ENCODE measurements at regions not wholly inside any gene's neighbourhood (a gene's known extent, or its start where the extent isn't known, plus 50 kb on each side); places are given as distances from the start of the nearest gene placed in this dataset.

- H3K4me3 Mint-ChIP-seq: no peak overlapping the region
- H3K27me3 Mint-ChIP-seq: no peaks in the 10 kb centered on the region
- H3K9me3 Mint-ChIP-seq (ENCODE audit: low read depth): no peaks in the 10 kb centered on the region
- H3K36me3 Mint-ChIP-seq: no peaks in the 10 kb centered on the region
- peaks cover 5% of the 10 kb centered on the region for H3K4me1 Mint-ChIP-seq (ENCODE audit: low read depth)
- H3K27ac Mint-ChIP-seq: no peak overlapping the region
These were observed 160.7 kb downstream of the NDUFA10 start for GRCh38 chr2:239864247-239865058.

- H3K27me3 Mint-ChIP-seq: peaks cover 7% of the 10 kb centered on the region
- no peak overlapping the region for H3K27ac Mint-ChIP-seq
- H3K4me1 Mint-ChIP-seq (ENCODE audit: low read depth): peaks cover 5% of the 10 kb centered on the region
- H3K4me3 Mint-ChIP-seq: no peak overlapping the region
- no peaks in the 10 kb centered on the region for H3K36me3 Mint-ChIP-seq
- H3K9me3 Mint-ChIP-seq (ENCODE audit: low read depth): no peaks in the 10 kb centered on the region
These were observed 162.5 kb downstream of the NDUFA10 start for GRCh38 chr2:239862613-239863012.

- Mint-ChIP-seq H3K4me1 (ENCODE audit: low read depth) (peaks cover 5% of the 10 kb centered on the region), H3K36me3 (no peaks in the 10 kb centered on the region), H3K4me3 (no peak overlapping the region), H3K27me3 (peaks cover 16% of the 10 kb centered on the region), H3K9me3 (ENCODE audit: low read depth) (no peaks in the 10 kb centered on the region), H3K27ac (no peak overlapping the region)
These were observed 167.0 kb downstream of the NDUFA10 start for GRCh38 chr2:239858179-239858578.

- Mint-ChIP-seq H3K4me3 (no peak overlapping the region), H3K4me1 (ENCODE audit: low read depth) (peaks cover 5% of the 10 kb centered on the region), H3K9me3 (ENCODE audit: low read depth) (no peaks in the 10 kb centered on the region), H3K27me3 (peaks cover 16% of the 10 kb centered on the region), H3K36me3 (peaks cover under 1% of the 10 kb centered on the region), H3K27ac (no peak overlapping the region)
These were observed 167.6 kb downstream of the NDUFA10 start for GRCh38 chr2:239857591-239857990.

- Mint-ChIP-seq H3K27me3 (peaks cover 16% of the 10 kb centered on the region), H3K4me3 (no peak overlapping the region), H3K36me3 (peaks cover 3% of the 10 kb centered on the region), H3K9me3 (ENCODE audit: low read depth) (no peaks in the 10 kb centered on the region), H3K4me1 (ENCODE audit: low read depth) (peaks cover 3% of the 10 kb centered on the region), H3K27ac (no peak overlapping the region)
These were observed 168.4 kb downstream of the NDUFA10 start for GRCh38 chr2:239856620-239857285.

- Mint-ChIP-seq H3K36me3 (peaks cover 7% of the 10 kb centered on the region), H3K9me3 (ENCODE audit: low read depth) (peaks cover 6% of the 10 kb centered on the region), H3K27ac (no peak overlapping the region), H3K4me1 (ENCODE audit: low read depth) (no peaks in the 10 kb centered on the region), H3K27me3 (peaks cover 19% of the 10 kb centered on the region), H3K4me3 (no peak overlapping the region)
These were observed 169.1 kb downstream of the NDUFA10 start for GRCh38 chr2:239855863-239856587.

- Mint-ChIP-seq H3K4me1 (ENCODE audit: low read depth) (no peaks in the 10 kb centered on the region), H3K9me3 (ENCODE audit: low read depth) (peaks cover 12% of the 10 kb centered on the region), H3K27me3 (peaks cover 19% of the 10 kb centered on the region), H3K4me3 (no peak overlapping the region), H3K36me3 (peaks cover 9% of the 10 kb centered on the region), H3K27ac (no peak overlapping the region)
These were observed 170.5 kb downstream of the NDUFA10 start for GRCh38 chr2:239854596-239854995.

- Mint-ChIP-seq H3K4me1 (ENCODE audit: low read depth) (no peaks in the 10 kb centered on the region), H3K4me3 (no peak overlapping the region), H3K9me3 (ENCODE audit: low read depth) (peaks cover 12% of the 10 kb centered on the region), H3K27ac (no peak overlapping the region), H3K36me3 (peaks cover 9% of the 10 kb centered on the region), H3K27me3 (peaks cover 19% of the 10 kb centered on the region)
These were observed 171.3 kb downstream of the NDUFA10 start for GRCh38 chr2:239853706-239854327.

- H3K27me3 Mint-ChIP-seq: peaks cover 15% of the 10 kb centered on the region
- H3K9me3 Mint-ChIP-seq (ENCODE audit: low read depth): peaks cover 12% of the 10 kb centered on the region
- no peak overlapping the region for H3K27ac Mint-ChIP-seq
- peaks cover 9% of the 10 kb centered on the region for H3K36me3 Mint-ChIP-seq
- H3K4me3 Mint-ChIP-seq: no peak overlapping the region
- H3K4me1 Mint-ChIP-seq (ENCODE audit: low read depth): no peaks in the 10 kb centered on the region
These were observed 172.0 kb downstream of the NDUFA10 start for GRCh38 chr2:239853121-239853520.

- Mint-ChIP-seq H3K9me3 (ENCODE audit: low read depth) (peaks cover 12% of the 10 kb centered on the region), H3K36me3 (peaks cover 9% of the 10 kb centered on the region), H3K4me1 (ENCODE audit: low read depth) (no peaks in the 10 kb centered on the region), H3K27ac (no peak overlapping the region), H3K4me3 (no peak overlapping the region), H3K27me3 (peaks cover 13% of the 10 kb centered on the region)
These were observed 172.9 kb downstream of the NDUFA10 start for GRCh38 chr2:239852272-239852671.

GRCh38 chr2:239846789-239847676 is 178.1 kb downstream of the NDUFA10 start:
- Mint-ChIP-seq H3K4me1 (ENCODE audit: low read depth) (no peaks in the 10 kb centered on the region), H3K27ac (no peak overlapping the region), H3K4me3 (no peak overlapping the region), H3K27me3 (peaks cover 14% of the 10 kb centered on the region), H3K36me3 (peaks cover 6% of the 10 kb centered on the region), H3K9me3 (ENCODE audit: low read depth) (peaks cover 21% of the 10 kb centered on the region)

- H3K27me3 Mint-ChIP-seq: peaks cover 13% of the 10 kb centered on the region
These were observed 179.2 kb downstream of the NDUFA10 start for GRCh38 chr2:239845968-239846367.

GRCh38 chr2:239839306-239839705 is 185.8 kb downstream of the NDUFA10 start:
- Mint-ChIP-seq H3K9me3 (ENCODE audit: low read depth) (peaks cover 5% of the 10 kb centered on the region), H3K27ac (no peak overlapping the region), H3K36me3 (no peaks in the 10 kb centered on the region), H3K4me3 (no peak overlapping the region), H3K4me1 (ENCODE audit: low read depth) (no peaks in the 10 kb centered on the region), H3K27me3 (peaks cover 11% of the 10 kb centered on the region)

More at GRCh38 chr2:239845968-239846367, 179.2 kb downstream of the NDUFA10 start:
- H3K4me3 Mint-ChIP-seq: no peak overlapping the region
- H3K27ac Mint-ChIP-seq: no peak overlapping the region
- peaks cover 15% of the 10 kb centered on the region for H3K9me3 Mint-ChIP-seq (ENCODE audit: low read depth)
- no peaks in the 10 kb centered on the region for H3K4me1 Mint-ChIP-seq (ENCODE audit: low read depth)
- peaks cover 1% of the 10 kb centered on the region for H3K36me3 Mint-ChIP-seq
